Transverse colon (tissue), 4 donors: ENCODE measurements at regions not wholly inside any gene's neighbourhood (a gene's known extent, or its start where the extent isn't known, plus 50 kb on each side); places are given as distances from the start of the nearest gene placed in this dataset.

ENCODE experiments used
- DNase-seq: peaks from one replicate; pipeline ENCODE4 v3.0.0-alpha.2; 2019
- H3K27ac ChIP-seq, 4 donors: fragments of 200-600 bp; sonication (generic); 2 replicates each; pipeline ENCODE4 v1.5.1; 2016 to 2018; ENCODE audit warnings: inconsistent platforms in 4 of 4
- H3K27me3 ChIP-seq: fragments of 200-600 bp; sonication (generic); 2 replicates; pipeline ENCODE4 v1.5.1; 2017; ENCODE audit warnings: inconsistent platforms
- H3K36me3 ChIP-seq, 4 donors: fragments of 200-600 bp; sonication (generic); 2 replicates each; pipeline ENCODE4 v1.5.1; 2017 to 2019; ENCODE audit warnings: inconsistent platforms in 4 of 4
- H3K4me1 ChIP-seq, 4 donors: fragments of 200-600 bp; sonication (generic); 2 replicates each; pipeline ENCODE4 v1.5.1; 2017 to 2020; ENCODE audit warnings: inconsistent platforms in 4 of 4
- H3K4me3 ChIP-seq, 4 donors: fragments of 200-600 bp; sonication (generic); 1 replicate in 1 of 4; 2 replicates in 3 of 4; pipeline versions ENCODE4 v1.5.1 to v1.6.1; 2017 to 2019; ENCODE audit warnings: inconsistent platforms in 4 of 4
- H3K9me3 ChIP-seq, 2 donors: fragments of 200-600 bp; sonication (generic); 2 replicates each; pipeline ENCODE4 v1.5.1; 2017 to 2019; ENCODE audit warnings: inconsistent platforms in 2 of 2
- CTCF ChIP-seq, 5 experiments: fragments of 200-600 bp in 3 of 5; fragments of 450-650 bp in 2 of 5; sonication (generic) in 3 of 5; IDR thresholded peaks; 1 replicate in 2 of 5; 2 replicates in 3 of 5; pipeline ENCODE4 v1.5.1; 2016 to 2017; ENCODE audit warnings: antibody characterized with exemption in 5 of 5, inconsistent platforms in 3 of 5, mild to moderate bottlenecking in 2 of 5, moderate library complexity in 1 of 5
- EP300 ChIP-seq: sonication (generic); formaldehyde crosslinking; IDR thresholded peaks from one replicate; pipeline ENCODE4 v1.6.1; 2017; ENCODE audit warnings: antibody characterized with exemption, low read depth
- POLR2A ChIP-seq: fragments of 450-650 bp; IDR thresholded peaks from one replicate; pipeline ENCODE4 v1.6.1; 2016; ENCODE audit warnings: antibody characterized with exemption, mild to moderate bottlenecking, moderate library complexity
- POLR2AphosphoS5 ChIP-seq, 3 donors: sonication (generic); formaldehyde crosslinking; IDR thresholded peaks; one replicate each; pipeline ENCODE4 v1.6.1; 2016; ENCODE audit warnings: antibody characterized with exemption in 3 of 3
- WGBS, 2 donors: methylation state at CpG; one replicate each; pipeline ENCODE4 v1.1.5; 2018; ENCODE audit warnings: low coverage in 1 of 2; 5-methylcytosine and 5-hydroxymethylcytosine counted together
- in situ Hi-C, 4 donors: fragments of 200-750 bp; cut with MboI; loops; one replicate each; pipeline versions ENCODE4 v1.15.0 to v1.15.1; 2017; ENCODE audit warnings: low sequenced_read_pairs in 3 of 4, low pct_ligation_motif_present in 1 of 4, low pct_unique_long_range_greater_than_20kb in 1 of 4
- intact Hi-C: fragments of 100-400 bp; cut with DNase I; formaldehyde crosslinking; loops from one replicate; pipeline ENCODE4 v1.15.1; 2023; ENCODE audit warnings: low total_unique reads

GRCh38 chr3:165624761-165625160 lies 212.5 kb downstream of the BCHE start:
- DNase-seq, result no peak
- no peaks in the 10 kb centered on the region for H3K27me3 ChIP-seq
- no peaks in the 10 kb centered on the region for H3K36me3 ChIP-seq
- no peak for TF ChIP-seq POLR2AphosphoS5 (IDR thresholded peaks at IDR 0.05)
- no peak for TF ChIP-seq EP300
- peak in 2 of 5 experiments; percentile 18 to 32 for TF ChIP-seq CTCF (IDR thresholded peaks at IDR 0.05)
- no peak for TF ChIP-seq POLR2A
- peaks cover 0 to 7% of the 10 kb centered on the region in 2 donors for H3K9me3 ChIP-seq
- 66 to 78% methylated on average over 2 to 3 of the region's 3 CpGs for WGBS, 2 donors
- intact Hi-C loops, result no loop called here
- in situ Hi-C loops, result no loop called here
- no peak overlapping the region for H3K27ac ChIP-seq
- H3K4me3 ChIP-seq, result no peak overlapping the region
- no peaks in the 10 kb centered on the region for H3K4me1 ChIP-seq

GRCh38 chr3:165622356-165622755 lies 214.9 kb downstream of the BCHE start:
- Histone ChIP-seq H3K9me3 (peaks cover 0 to 7% of the 10 kb centered on the region in 2 donors), H3K27me3 (no peaks in the 10 kb centered on the region), H3K4me3 (no peak overlapping the region), H3K4me1 (no peaks in the 10 kb centered on the region), H3K27ac (no peak overlapping the region), H3K36me3 (no peaks in the 10 kb centered on the region)
- intact Hi-C loops, result no loop called here
- DNase-seq, result no peak
- in situ Hi-C loops, result no loop called here
- whole genome bisulfite sequencing, 2 donors, result 98% methylated on average over 2 of the region's 2 CpGs; no CpG with 5 or more reads in 1 of the 2 donors
- no peak for TF ChIP-seq CTCF (IDR thresholded peaks at IDR 0.05)
- TF ChIP-seq POLR2A, result no peak

GRCh38 chr3:165619069-165619468 lies 218.2 kb downstream of the BCHE start:
- TF ChIP-seq EP300, result no peak
- TF ChIP-seq POLR2A, result no peak
- peak in 1 of 3 donors; percentile 52 for TF ChIP-seq POLR2AphosphoS5 (IDR thresholded peaks at IDR 0.05)
- no peak for TF ChIP-seq CTCF (IDR thresholded peaks at IDR 0.05)
- Histone ChIP-seq H3K36me3 (no peaks in the 10 kb centered on the region), H3K4me1 (no peaks in the 10 kb centered on the region), H3K4me3 (no peak overlapping the region), H3K27ac (peak overlapping the region in 1 of 4 donors; percentile 13), H3K9me3 (peaks cover 0 to 7% of the 10 kb centered on the region in 2 donors), H3K27me3 (no peaks in the 10 kb centered on the region)
- WGBS, 2 donors, result 52 to 69% methylated on average over 2 of the region's 2 CpGs
- in situ Hi-C loops (no loop called here), intact Hi-C loops (no loop called here)
- DNase-seq, result no peak

GRCh38 chr3:165617134-165617533 lies 220.1 kb downstream of the BCHE start:
- in situ Hi-C loops (no loop called here), intact Hi-C loops (no loop called here)
- H3K36me3 ChIP-seq, result no peaks in the 10 kb centered on the region
- DNase-seq, result no peak
- H3K27ac ChIP-seq, result no peak overlapping the region
- H3K27me3 ChIP-seq, result no peaks in the 10 kb centered on the region
- H3K4me3 ChIP-seq, result no peak overlapping the region
- H3K9me3 ChIP-seq, result peaks cover 0 to 7% of the 10 kb centered on the region in 2 donors
- no peaks in the 10 kb centered on the region for H3K4me1 ChIP-seq
- no peak for TF ChIP-seq POLR2A
- TF ChIP-seq EP300, result no peak
- TF ChIP-seq CTCF (IDR thresholded peaks at IDR 0.05), result no peak
- TF ChIP-seq POLR2AphosphoS5 (IDR thresholded peaks at IDR 0.05), result no peak
